DOHH2 (cell line): ENCODE measurements at regions not wholly inside any gene's neighbourhood (a gene's known extent, or its start where the extent isn't known, plus 50 kb on each side); places are given as distances from the start of the nearest gene placed in this dataset.

Experiments used
- H3F3A ChIP-seq: fragments of 200-600 bp; sonication (generic), shearing (Covaris generic); 2 replicates; pipeline ENCODE4 v1.6.0; 2016; ENCODE audit warnings: antibody characterized with exemption, mild to moderate bottlenecking; ENCODE audit not compliant: control insufficient read depth, insufficient read depth
- H3K27ac ChIP-seq: fragments of 200-600 bp; sonication (generic); 2 replicates; pipeline ENCODE4 v1.5.1; 2014; ENCODE audit warnings: low read depth, mild to moderate bottlenecking, low read length, moderate library complexity
- H3K27me3 ChIP-seq: fragments of 200-600 bp; sonication (generic); 2 replicates; pipeline ENCODE4 v1.6.1; 2014; ENCODE audit warnings: mild to moderate bottlenecking, low read length, mixed read lengths; ENCODE audit not compliant: control insufficient read depth
- H3K36me3 ChIP-seq: fragments of 200-600 bp; sonication (generic); 2 replicates; pipeline ENCODE4 v1.6.1; 2014; ENCODE audit warnings: mild to moderate bottlenecking, low read length, moderate library complexity, mixed read lengths; ENCODE audit not compliant: control insufficient read depth
- H3K4me1 ChIP-seq: fragments of 200-600 bp; sonication (generic); 2 replicates; pipeline ENCODE4 v1.6.1; 2014; ENCODE audit warnings: mild to moderate bottlenecking, low read length, mixed read lengths; ENCODE audit not compliant: control insufficient read depth
- H3K4me2 ChIP-seq: fragments of 200-600 bp; sonication (generic); 2 replicates; pipeline ENCODE4 v1.6.0; 2014; ENCODE audit warnings: mild to moderate bottlenecking, low read length, moderate library complexity
- H3K4me3 ChIP-seq: fragments of 200-600 bp; sonication (generic); 2 replicates; pipeline ENCODE4 v1.5.1; 2014; ENCODE audit warnings: mild to moderate bottlenecking, low read length, mixed read lengths
- H3K79me2 ChIP-seq: fragments of 200-600 bp; sonication (generic); 2 replicates; pipeline ENCODE4 v1.6.1; 2014; ENCODE audit warnings: mild to moderate bottlenecking, low read length, mixed read lengths; ENCODE audit not compliant: control insufficient read depth
- H3K9me2 ChIP-seq: fragments of 200-600 bp; sonication (generic); replicated peaks from 2 replicates; pipeline ENCODE4 v1.6.1; 2014; ENCODE audit warnings: mild to moderate bottlenecking, low read length, mixed read lengths; ENCODE audit not compliant: control insufficient read depth
- H3K9me3 ChIP-seq: fragments of 200-600 bp; sonication (generic); 2 replicates; pipeline ENCODE4 v1.6.1; 2014; ENCODE audit warnings: antibody characterized with exemption, low read length, mixed read lengths; ENCODE audit not compliant: control insufficient read depth, insufficient read depth
- H4K20me1 ChIP-seq: fragments of 200-600 bp; sonication (generic); 2 replicates; pipeline ENCODE4 v1.6.0; 2014; ENCODE audit warnings: low read depth, mild to moderate bottlenecking, antibody characterized with exemption, low read length, moderate library complexity; ENCODE audit not compliant: control insufficient read depth, insufficient read depth
- EZH2phosphoT487 ChIP-seq: fragments of 200-600 bp; sonication (generic); IDR thresholded peaks from 2 replicates; pipeline ENCODE4 v1.6.1; 2017; ENCODE audit warnings: borderline replicate concordance, mild to moderate bottlenecking, antibody characterized with exemption, low read length, moderate library complexity, mixed read lengths
- TF ChIP-seq, protein P1 (sequence below): fragments of 200-600 bp; sonication (generic); IDR thresholded peaks from one replicate; pipeline ENCODE4 v1.5.1; 2014; ENCODE audit warnings: antibody characterized with exemption, mild to moderate bottlenecking, low read depth, low read length; ENCODE audit not compliant: poor library complexity, severe bottlenecking

GRCh38 chr18:2178036-2178435, 393.3 kb downstream of the METTL4 start:
- no peaks in the 10 kb centered on the region for H3K27me3 ChIP-seq
- H3K4me2 ChIP-seq = no peak overlapping the region
- no peak overlapping the region for H3K4me3 ChIP-seq
- no peaks in the 10 kb centered on the region for H4K20me1 ChIP-seq
- no peaks in the 10 kb centered on the region for H3K36me3 ChIP-seq
- H3K9me2 ChIP-seq = no peaks in the 10 kb centered on the region
- no peak for TF ChIP-seq EZH2phosphoT487
- no peaks in the 10 kb centered on the region for H3K79me2 ChIP-seq
- no peaks in the 10 kb centered on the region for H3F3A ChIP-seq
- no peaks in the 10 kb centered on the region for H3K4me1 ChIP-seq
- H3K9me3 ChIP-seq = no peaks in the 10 kb centered on the region
- H3K27ac ChIP-seq = no peak overlapping the region

- TF ChIP-seq, protein P1, sequence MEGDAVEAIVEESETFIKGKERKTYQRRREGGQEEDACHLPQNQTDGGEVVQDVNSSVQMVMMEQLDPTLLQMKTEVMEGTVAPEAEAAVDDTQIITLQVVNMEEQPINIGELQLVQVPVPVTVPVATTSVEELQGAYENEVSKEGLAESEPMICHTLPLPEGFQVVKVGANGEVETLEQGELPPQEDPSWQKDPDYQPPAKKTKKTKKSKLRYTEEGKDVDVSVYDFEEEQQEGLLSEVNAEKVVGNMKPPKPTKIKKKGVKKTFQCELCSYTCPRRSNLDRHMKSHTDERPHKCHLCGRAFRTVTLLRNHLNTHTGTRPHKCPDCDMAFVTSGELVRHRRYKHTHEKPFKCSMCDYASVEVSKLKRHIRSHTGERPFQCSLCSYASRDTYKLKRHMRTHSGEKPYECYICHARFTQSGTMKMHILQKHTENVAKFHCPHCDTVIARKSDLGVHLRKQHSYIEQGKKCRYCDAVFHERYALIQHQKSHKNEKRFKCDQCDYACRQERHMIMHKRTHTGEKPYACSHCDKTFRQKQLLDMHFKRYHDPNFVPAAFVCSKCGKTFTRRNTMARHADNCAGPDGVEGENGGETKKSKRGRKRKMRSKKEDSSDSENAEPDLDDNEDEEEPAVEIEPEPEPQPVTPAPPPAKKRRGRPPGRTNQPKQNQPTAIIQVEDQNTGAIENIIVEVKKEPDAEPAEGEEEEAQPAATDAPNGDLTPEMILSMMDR = no peak
- no peak for TF ChIP-seq EZH2phosphoT487
Measured at GRCh38 chr18:2179498-2180183, 391.7 kb downstream of the METTL4 start.

GRCh38 chr18:2180586-2180985, 390.7 kb downstream of the METTL4 start:
- no peaks in the 10 kb centered on the region for H3K4me1 ChIP-seq
- 0 out of 2 replicates have a peak, but pooled peaks cover under 1% of the 10 kb centered on the region for H3K27me3 ChIP-seq
- no peaks in the 10 kb centered on the region for H3F3A ChIP-seq
- H3K36me3 ChIP-seq = no peaks in the 10 kb centered on the region
- no peak overlapping the region for H3K27ac ChIP-seq
- no peak overlapping the region for H3K4me3 ChIP-seq
- H3K9me3 ChIP-seq = no peaks in the 10 kb centered on the region
- H3K79me2 ChIP-seq = no peaks in the 10 kb centered on the region
- TF ChIP-seq, protein P1 = no peak
- TF ChIP-seq EZH2phosphoT487 = no peak
- H4K20me1 ChIP-seq = no peaks in the 10 kb centered on the region
- H3K4me2 ChIP-seq = no peak overlapping the region
- H3K9me2 ChIP-seq = no peaks in the 10 kb centered on the region

More at GRCh38 chr18:2179498-2180183, 391.7 kb downstream of the METTL4 start:
- Histone ChIP-seq H3K9me2 (no peaks in the 10 kb centered on the region), H3K36me3 (no peaks in the 10 kb centered on the region), H4K20me1 (no peaks in the 10 kb centered on the region), H3K79me2 (no peaks in the 10 kb centered on the region), H3K4me2 (no peak overlapping the region), H3K4me3 (no peak overlapping the region), H3K4me1 (no peaks in the 10 kb centered on the region), H3K27ac (no peak overlapping the region), H3F3A (no peaks in the 10 kb centered on the region), H3K27me3 (no peaks in the 10 kb centered on the region), H3K9me3 (no peaks in the 10 kb centered on the region)

DNA sequence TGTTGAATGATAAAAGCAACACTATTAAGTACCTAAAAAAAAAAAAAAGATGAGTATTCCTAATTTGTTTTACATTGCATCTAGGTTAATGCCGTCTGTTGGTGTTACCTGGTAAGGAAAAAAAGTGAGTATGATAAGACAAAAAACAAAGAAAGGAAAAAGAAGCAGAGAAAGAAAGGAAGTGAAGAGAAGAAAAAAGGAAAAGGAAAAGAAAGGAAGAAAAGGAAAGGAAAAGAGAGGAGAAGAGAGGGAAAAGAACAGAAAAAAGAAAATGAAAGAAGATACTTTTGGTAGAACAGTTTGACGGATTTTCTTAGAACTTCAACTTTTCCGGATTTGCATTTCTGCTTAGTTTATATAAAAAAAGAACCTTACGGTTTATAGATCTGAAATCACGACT, 387.9 kb downstream of the METTL4 start:
- Histone ChIP-seq H3K4me2 (no peak overlapping the region), H3K4me3 (no peak overlapping the region), H3K9me3 (no peaks in the 10 kb centered on the region), H3K27me3 (peaks cover 4% of the 10 kb centered on the region; the same call in 1 of the 2 replicates), H3K36me3 (no peaks in the 10 kb centered on the region), H3K79me2 (no peaks in the 10 kb centered on the region), H3K9me2 (no peaks in the 10 kb centered on the region), H3K27ac (no peak overlapping the region), H4K20me1 (no peaks in the 10 kb centered on the region), H3F3A (no peaks in the 10 kb centered on the region), H3K4me1 (no peaks in the 10 kb centered on the region)
- TF ChIP-seq, protein P1 = no peak
- TF ChIP-seq EZH2phosphoT487 = no peak
